ENCODE measurements at regions not wholly inside any gene's neighbourhood (a gene's known extent, or its start where the extent isn't known, plus 50 kb on each side); places are given as distances from the start of the nearest gene placed in this dataset.

DNA sequence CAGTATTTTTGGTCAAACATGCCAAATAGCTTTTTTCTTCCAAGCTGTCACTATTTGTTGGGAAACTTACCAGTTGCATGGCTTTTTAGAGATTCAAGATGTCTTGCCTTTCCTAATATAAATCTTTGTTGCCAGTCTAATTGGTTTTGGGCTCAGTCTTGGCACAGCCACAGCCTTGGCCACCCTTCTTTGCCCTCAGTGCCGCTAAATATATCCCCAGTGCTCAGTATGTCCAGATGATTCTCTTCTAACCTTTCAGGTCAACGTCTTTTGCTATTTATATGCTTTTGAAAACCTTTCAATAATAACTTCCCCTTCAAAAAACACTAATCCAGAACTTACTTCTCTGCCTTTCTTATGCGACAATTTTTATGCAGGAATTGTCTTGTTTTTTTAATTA is 483.1 kb upstream of the ZFHX3 start:
- no peak for TF ChIP-seq CTCF (IDR thresholded peaks at IDR 0.05)
- no peak for TF ChIP-seq POLR2A (IDR thresholded peaks at IDR 0.05)
